CD4-positive, alpha-beta T cell (primary cell): ENCODE measurements at regions not wholly inside any gene's neighbourhood (a gene's known extent, or its start where the extent isn't known, plus 50 kb on each side); places are given as distances from the start of the nearest gene placed in this dataset.

ENCODE experiments used
- ATAC-seq: fragments of 200-7000 bp; cut with Tn5 transposase; one replicate; pipeline ENCODE4 v1.10.0; 2022; ENCODE audit warnings: mild to moderate bottlenecking; ENCODE audit not compliant: poor library complexity
- CTCF ChIA-PET: fragments of 350-600 bp; sonication (Branson Sonifier 250); formaldehyde crosslinking; loops from one replicate; lab custom pipeline; 2021; ENCODE audit warnings: antibody characterized with exemption, inconsistent platforms; lab: Charles Lee
- POLR2A ChIA-PET: fragments of 350-600 bp; sonication (Branson Sonifier 250); formaldehyde crosslinking; loops from one replicate; lab custom pipeline; 2021; ENCODE audit warnings: antibody characterized with exemption, inconsistent platforms; lab: Charles Lee
- DNase-seq, 14 experiments: peaks; one replicate each; pipeline ENCODE4 v3.0.0-alpha.2; 2013 to 2020; ENCODE audit warnings: mixed read lengths in 2 of 14
- H3K27ac ChIP-seq, 2 donors: one replicate each; pipeline versions ENCODE4 v1.5.1 to v1.7.0; 2013; ENCODE audit warnings: low read length in 2 of 2, low read depth in 1 of 2, mild to moderate bottlenecking in 1 of 2
- H3K27me3 ChIP-seq, 2 experiments: 1 replicate in 1 of 2; 2 replicates in 1 of 2; pipeline versions ENCODE4 v1.6.1 to v1.7.0; 2013; ENCODE audit warnings: low read length in 2 of 2, control low read depth in 1 of 2, mild to moderate bottlenecking in 1 of 2, moderate library complexity in 1 of 2; ENCODE audit not compliant: insufficient read depth in 2 of 2, control insufficient read depth in 1 of 2
- H3K36me3 ChIP-seq: one replicate; pipeline ENCODE4 v1.6.1; 2013; ENCODE audit warnings: low read length, control low read depth; ENCODE audit not compliant: insufficient read depth
- H3K4me1 ChIP-seq: one replicate; pipeline ENCODE4 v1.6.1; 2013; ENCODE audit warnings: low read length, control low read depth; ENCODE audit not compliant: insufficient read depth
- H3K4me3 ChIP-seq: one replicate; pipeline ENCODE4 v1.5.1; 2013; ENCODE audit warnings: mild to moderate bottlenecking, low read length, moderate library complexity
- H3K9me3 ChIP-seq, 2 experiments: 1 replicate in 1 of 2; 2 replicates in 1 of 2; pipeline versions ENCODE4 v1.6.1 to v1.7.0; 2013; ENCODE audit warnings: low read length in 2 of 2, mild to moderate bottlenecking in 2 of 2, control low read depth in 1 of 2, moderate library complexity in 1 of 2; ENCODE audit not compliant: control insufficient read depth in 1 of 2, insufficient read depth in 1 of 2
- H3K27ac Mint-ChIP-seq: one replicate; pipeline ENCODE4 v1.8.0; 2020; ENCODE audit warnings: mixed read lengths
- H3K27me3 Mint-ChIP-seq: one replicate; pipeline ENCODE4 v1.8.0; 2021; ENCODE audit warnings: mixed read lengths
- H3K36me3 Mint-ChIP-seq: one replicate; pipeline ENCODE4 v1.8.0; 2021; ENCODE audit warnings: low read depth, mixed read lengths
- H3K4me1 Mint-ChIP-seq: one replicate; pipeline ENCODE4 v1.8.0; 2021; ENCODE audit warnings: low read depth, mixed read lengths
- H3K4me3 Mint-ChIP-seq: one replicate; pipeline ENCODE4 v1.8.0; 2020; ENCODE audit warnings: mild to moderate bottlenecking, mixed read lengths
- H3K9me3 Mint-ChIP-seq: one replicate; pipeline ENCODE4 v1.8.0; 2020; ENCODE audit warnings: mixed read lengths
- intact Hi-C, 2 experiments: fragments of 100-400 bp; cut with DNase I in 1 of 2; cut with micrococcal nuclease in 1 of 2; formaldehyde crosslinking; loops; one replicate each; pipeline versions ENCODE4 v1.15.1 to v1.9.0; 2023 to 2025; cut with DNase I, micrococcal nuclease
- TF ChIP-seq, protein P1 (sequence below): fragments of 200-600 bp; IDR thresholded peaks from one replicate; pipeline ENCODE4 v1.8.0; 2022; ENCODE audit warnings: antibody characterized with exemption, mild to moderate bottlenecking

DNA sequence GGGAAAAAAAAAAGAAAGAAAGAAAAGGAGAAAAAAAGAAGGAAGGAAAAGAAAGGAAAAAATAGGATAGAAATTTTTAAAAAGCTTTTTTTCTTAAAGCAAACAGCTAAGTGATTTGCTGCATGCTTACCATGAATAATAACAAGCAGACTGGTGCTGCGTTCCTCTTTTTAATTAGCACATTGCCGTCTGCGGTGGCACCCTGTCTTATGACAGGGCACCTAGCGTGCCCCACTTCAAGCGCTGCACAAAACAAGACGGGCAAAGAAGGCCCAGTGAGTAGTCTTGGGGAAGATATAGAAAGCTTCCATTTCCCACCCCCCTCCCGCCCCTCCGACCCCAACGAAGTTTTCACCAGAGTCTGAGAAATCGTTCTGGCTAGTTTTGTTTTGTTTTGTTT is 513.9 kb downstream of the ZNF608 start:
- H3K27me3 ChIP-seq, result no peaks in the 10 kb centered on the region
- ChIA-PET POLR2A (no interaction called here), CTCF (no interaction called here)
- Mint-ChIP-seq H3K4me3 (no peak overlapping the region), H3K27ac (no peak overlapping the region), H3K4me1 (no peaks in the 10 kb centered on the region), H3K9me3 (no peaks in the 10 kb centered on the region), H3K36me3 (no peaks in the 10 kb centered on the region), H3K27me3 (no peaks in the 10 kb centered on the region)
- no peaks in the 10 kb centered on the region for H3K4me1 ChIP-seq
- no peak for ATAC-seq
- intact Hi-C loops, result no loop called here
- H3K9me3 ChIP-seq, result no peaks in the 10 kb centered on the region
- no peak for DNase-seq
- H3K27ac ChIP-seq, result no peak overlapping the region
- no peaks in the 10 kb centered on the region for H3K36me3 ChIP-seq
- no peak overlapping the region for H3K4me3 ChIP-seq
- TF ChIP-seq, protein P1, sequence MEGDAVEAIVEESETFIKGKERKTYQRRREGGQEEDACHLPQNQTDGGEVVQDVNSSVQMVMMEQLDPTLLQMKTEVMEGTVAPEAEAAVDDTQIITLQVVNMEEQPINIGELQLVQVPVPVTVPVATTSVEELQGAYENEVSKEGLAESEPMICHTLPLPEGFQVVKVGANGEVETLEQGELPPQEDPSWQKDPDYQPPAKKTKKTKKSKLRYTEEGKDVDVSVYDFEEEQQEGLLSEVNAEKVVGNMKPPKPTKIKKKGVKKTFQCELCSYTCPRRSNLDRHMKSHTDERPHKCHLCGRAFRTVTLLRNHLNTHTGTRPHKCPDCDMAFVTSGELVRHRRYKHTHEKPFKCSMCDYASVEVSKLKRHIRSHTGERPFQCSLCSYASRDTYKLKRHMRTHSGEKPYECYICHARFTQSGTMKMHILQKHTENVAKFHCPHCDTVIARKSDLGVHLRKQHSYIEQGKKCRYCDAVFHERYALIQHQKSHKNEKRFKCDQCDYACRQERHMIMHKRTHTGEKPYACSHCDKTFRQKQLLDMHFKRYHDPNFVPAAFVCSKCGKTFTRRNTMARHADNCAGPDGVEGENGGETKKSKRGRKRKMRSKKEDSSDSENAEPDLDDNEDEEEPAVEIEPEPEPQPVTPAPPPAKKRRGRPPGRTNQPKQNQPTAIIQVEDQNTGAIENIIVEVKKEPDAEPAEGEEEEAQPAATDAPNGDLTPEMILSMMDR, result no peak

DNA sequence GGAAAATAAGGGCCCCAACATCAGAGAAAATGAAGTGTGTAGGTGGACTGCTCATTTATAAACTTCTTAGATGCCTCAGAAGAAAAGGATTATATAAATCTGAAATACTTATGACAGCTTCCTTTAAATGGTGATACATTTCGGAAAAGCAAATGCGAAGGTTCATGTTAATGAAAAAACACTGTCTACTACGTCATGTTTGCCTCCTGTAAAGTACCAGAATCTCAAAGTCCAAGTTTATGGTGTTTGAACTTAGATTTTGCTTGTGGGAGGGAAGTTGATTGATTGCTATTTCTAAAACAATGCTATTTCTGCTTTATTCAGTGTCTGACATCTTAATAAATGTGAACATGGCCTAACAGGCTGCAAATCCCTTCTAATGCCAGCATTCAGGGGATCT is 514.6 kb downstream of the ZNF608 start:
- Histone ChIP-seq H3K27ac (no peak overlapping the region), H3K36me3 (no peaks in the 10 kb centered on the region), H3K9me3 (no peaks in the 10 kb centered on the region), H3K27me3 (no peaks in the 10 kb centered on the region), H3K4me3 (no peak overlapping the region), H3K4me1 (no peaks in the 10 kb centered on the region)
- no peak overlapping the region for H3K27ac Mint-ChIP-seq
- no peaks in the 10 kb centered on the region for H3K9me3 Mint-ChIP-seq
- no peak overlapping the region for H3K4me3 Mint-ChIP-seq
- intact Hi-C loops, result no loop called here
- H3K36me3 Mint-ChIP-seq, result no peaks in the 10 kb centered on the region
- DNase-seq (no peak), ATAC-seq (no peak)
- TF ChIP-seq, protein P1, result no peak
- ChIA-PET POLR2A (no interaction called here), CTCF (no interaction called here)
- H3K4me1 Mint-ChIP-seq, result no peaks in the 10 kb centered on the region
- H3K27me3 Mint-ChIP-seq, result no peaks in the 10 kb centered on the region

DNA sequence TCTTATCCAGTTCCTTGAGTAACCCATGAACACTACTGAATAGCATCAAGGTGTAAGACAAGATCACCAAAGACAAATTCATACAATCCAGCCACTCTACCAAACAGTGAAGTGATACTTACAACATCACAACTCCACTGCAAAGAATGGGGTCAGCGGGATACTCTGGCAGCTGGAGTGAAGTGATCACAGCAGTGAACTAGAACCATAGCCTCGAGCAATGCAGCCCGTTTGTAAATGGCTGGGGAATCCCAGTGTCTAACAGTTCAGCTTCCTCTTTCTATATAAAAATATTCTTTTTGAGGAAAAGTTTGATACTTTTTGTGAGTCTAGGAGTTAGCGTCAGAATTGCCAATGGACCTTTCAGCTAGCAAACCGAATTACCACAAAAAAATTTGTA is 515.2 kb downstream of the ZNF608 start:
- intact Hi-C loops, result no loop called here
- no peaks in the 10 kb centered on the region for H3K4me1 Mint-ChIP-seq
- POLR2A ChIA-PET, result no interaction called here

More for the DNA sequence above, 515.2 kb downstream of the ZNF608 start:
- Histone ChIP-seq H3K9me3 (no peaks in the 10 kb centered on the region), H3K4me1 (no peaks in the 10 kb centered on the region), H3K27ac (no peak overlapping the region), H3K36me3 (no peaks in the 10 kb centered on the region), H3K4me3 (no peak overlapping the region), H3K27me3 (no peaks in the 10 kb centered on the region)
- CTCF ChIA-PET, result no interaction called here
- Mint-ChIP-seq H3K4me3 (no peak overlapping the region), H3K9me3 (no peaks in the 10 kb centered on the region), H3K27ac (no peak overlapping the region), H3K36me3 (no peaks in the 10 kb centered on the region), H3K27me3 (no peaks in the 10 kb centered on the region)
- no peak for DNase-seq
- ATAC-seq, result no peak
- TF ChIP-seq, protein P1, result no peak
